Lung (tissue), 11 donors: ENCODE measurements at regions not wholly inside any gene's neighbourhood (a gene's known extent, or its start where the extent isn't known, plus 50 kb on each side); places are given as distances from the start of the nearest gene placed in this dataset.

Experiments used
- ATAC-seq: fragments of 200-7000 bp; cut with Tn5 transposase; one replicate; pipeline ENCODE4 v1.9.1; 2020; ENCODE audit warnings: moderate number of reproducible peaks; ENCODE audit not compliant: insufficient read depth, low FRiP score
- DNase-seq, 3 donors: peaks; one replicate each; pipeline ENCODE4 v3.0.0-alpha.2; 2013 to 2017
- H3K27ac ChIP-seq, 2 donors: one replicate each; pipeline ENCODE4 v1.5.1; 2013; ENCODE audit warnings: mild to moderate bottlenecking in 2 of 2, moderate library complexity in 2 of 2, control low read depth in 1 of 2, inconsistent platforms in 1 of 2, low read depth in 1 of 2, low read length in 1 of 2
- H3K27me3 ChIP-seq, 3 donors: one replicate each; pipeline ENCODE4 v1.5.1; 2013; ENCODE audit warnings: low read length in 2 of 3; ENCODE audit not compliant: control insufficient read depth in 3 of 3, insufficient read depth in 3 of 3
- H3K36me3 ChIP-seq, 4 donors: one replicate each; pipeline ENCODE4 v1.5.1; 2013; ENCODE audit warnings: low read length in 4 of 4, mild to moderate bottlenecking in 1 of 4, moderate library complexity in 1 of 4; ENCODE audit not compliant: control insufficient read depth in 4 of 4, insufficient read depth in 4 of 4
- H3K4me1 ChIP-seq, 5 donors: one replicate each; pipeline ENCODE4 v1.5.1; 2013; ENCODE audit warnings: low read length in 5 of 5, mild to moderate bottlenecking in 2 of 5, moderate library complexity in 1 of 5; ENCODE audit not compliant: control insufficient read depth in 5 of 5, insufficient read depth in 5 of 5
- H3K4me3 ChIP-seq: one replicate; pipeline ENCODE4 v1.5.1; 2013; ENCODE audit warnings: mild to moderate bottlenecking, control low read depth, moderate library complexity
- H3K9ac ChIP-seq, 2 donors: one replicate each; pipeline ENCODE4 v1.5.1; 2013; ENCODE audit warnings: low read length in 2 of 2, control low read depth in 1 of 2; ENCODE audit not compliant: insufficient read depth in 1 of 2
- H3K9me3 ChIP-seq, 4 donors: one replicate each; pipeline ENCODE4 v1.5.1; 2013; ENCODE audit warnings: low read length in 3 of 4, mild to moderate bottlenecking in 1 of 4, moderate library complexity in 1 of 4; ENCODE audit not compliant: control insufficient read depth in 4 of 4, insufficient read depth in 3 of 4
- CTCF ChIP-seq: IDR thresholded peaks from 2 replicates; pipeline ENCODE4 v1.5.1; 2012; ENCODE audit warnings: mild to moderate bottlenecking; ENCODE audit errors: control extremely low read depth, extremely low read depth
- whole genome bisulfite sequencing, 2 donors: extraction: QIAGEN DNeasy Blood & Tissue Kit; methylation state at CpG; one replicate each; pipeline ENCODE4 v1.1.7; 2013; 5-methylcytosine and 5-hydroxymethylcytosine counted together
- donor health status: control.
- donor health status: control.
- donor health status: Bipolar disorder and iron deficiency.
- donor health status: healthy.
- donor health status: DM: yes; HTN: yes; CAD: no.

- Histone ChIP-seq H3K36me3 (no peaks in the 10 kb centered on the region), H3K9me3 (peaks cover 0 to 6% (median 0%) of the 10 kb centered on the region in 4 donors), H3K9ac (no peak overlapping the region), H3K27ac (no peak overlapping the region), H3K4me3 (no peak overlapping the region), H3K4me1 (no peaks in the 10 kb centered on the region), H3K27me3 (no peaks in the 10 kb centered on the region)
- WGBS, 2 donors, result 56 to 78% methylated on average over 4 of the region's 4 CpGs
- DNase-seq (no peak), ATAC-seq (no peak)
- TF ChIP-seq CTCF, result no peak
Measured at GRCh38 chr14:45332360-45332988, 79.5 kb upstream of the MIS18BP1 start.

GRCh38 chr14:45308745-45309397 lies 55.9 kb upstream of the MIS18BP1 start:
- ATAC-seq, result no peak
- TF ChIP-seq CTCF, result no peak

More at GRCh38 chr14:45308745-45309397, 55.9 kb upstream of the MIS18BP1 start:
- H3K36me3 ChIP-seq, result no peaks in the 10 kb centered on the region
- H3K27ac ChIP-seq, result no peak overlapping the region
- 80 to 85% methylated on average over 1 of the region's 1 CpG for WGBS, 2 donors
- no peaks in the 10 kb centered on the region for H3K4me1 ChIP-seq
- H3K9ac ChIP-seq, result no peak overlapping the region
- no peak for DNase-seq
- no peaks in the 10 kb centered on the region for H3K27me3 ChIP-seq
- H3K4me3 ChIP-seq, result no peak overlapping the region
- peaks cover 0 to 8% (median 2%) of the 10 kb centered on the region in 4 donors for H3K9me3 ChIP-seq
